Neural progenitor cell (in vitro differentiated cells): ENCODE measurements at regions not wholly inside any gene's neighbourhood (a gene's known extent, or its start where the extent isn't known, plus 50 kb on each side); places are given as distances from the start of the nearest gene placed in this dataset.

Source experiments
- DNase-seq: peaks from one replicate; pipeline ENCODE4 v3.0.0-alpha.2; 2016; ENCODE audit warnings: low spot score
- H2AFZ ChIP-seq: fragments of 200-600 bp; sonication (generic); replicated peaks from 2 replicates; pipeline ENCODE4 v1.6.1; 2016; ENCODE audit warnings: antibody characterized with exemption
- H3F3A ChIP-seq: fragments of 200-600 bp; sonication (generic); 2 replicates; pipeline ENCODE4 v1.6.1; 2016; ENCODE audit warnings: antibody characterized with exemption, low read depth
- H3K27ac ChIP-seq: fragments of 200-600 bp; sonication (generic); 2 replicates; pipeline ENCODE4 v1.5.1; 2016; ENCODE audit warnings: mild to moderate bottlenecking
- H3K27me3 ChIP-seq: fragments of 200-600 bp; sonication (generic); 2 replicates; pipeline ENCODE4 v1.6.1; 2016; ENCODE audit warnings: mild to moderate bottlenecking, moderate library complexity
- H3K36me3 ChIP-seq: fragments of 200-600 bp; sonication (generic); 2 replicates; pipeline ENCODE4 v1.5.1; 2016
- H3K4me1 ChIP-seq: fragments of 200-600 bp; sonication (generic); 2 replicates; pipeline ENCODE4 v1.6.1; 2016; ENCODE audit warnings: mixed run types
- H3K4me2 ChIP-seq: fragments of 200-600 bp; sonication (generic); 2 replicates; pipeline ENCODE4 v1.6.1; 2016
- H3K4me3 ChIP-seq: fragments of 200-600 bp; sonication (generic); 2 replicates; pipeline ENCODE4 v1.5.1; 2016
- H3K79me2 ChIP-seq: fragments of 200-600 bp; sonication (generic); 2 replicates; pipeline ENCODE4 v1.6.1; 2016; ENCODE audit warnings: low read depth
- H3K9ac ChIP-seq: fragments of 200-600 bp; sonication (generic); 2 replicates; pipeline ENCODE4 v1.6.1; 2016
- H3K9me3 ChIP-seq: fragments of 200-600 bp; sonication (generic); 2 replicates; pipeline ENCODE4 v1.5.1; 2016; ENCODE audit warnings: low read depth
- H4K20me1 ChIP-seq: fragments of 200-600 bp; sonication (generic); 2 replicates; pipeline ENCODE4 v1.6.1; 2016; ENCODE audit warnings: low read depth
- H3K27ac Mint-ChIP-seq: 3 replicates; pipeline ENCODE4 v1.8.0; 2021; ENCODE audit warnings: mixed read lengths
- H3K27me3 Mint-ChIP-seq: 2 replicates; pipeline ENCODE4 v1.8.0; 2022; ENCODE audit warnings: low read depth, mild to moderate bottlenecking, inconsistent platforms, moderate library complexity, mixed read lengths; ENCODE audit not compliant: insufficient read depth
- H3K36me3 Mint-ChIP-seq: 3 replicates; pipeline ENCODE4 v1.8.0; 2021; ENCODE audit warnings: mixed read lengths
- H3K4me1 Mint-ChIP-seq: 3 replicates; pipeline ENCODE4 v1.8.0; 2021; ENCODE audit warnings: mixed read lengths
- H3K4me3 Mint-ChIP-seq: 3 replicates; pipeline ENCODE4 v1.8.0; 2021; ENCODE audit warnings: mild to moderate bottlenecking, moderate library complexity, mixed read lengths
- H3K9me3 Mint-ChIP-seq: 3 replicates; pipeline ENCODE4 v1.8.0; 2020; ENCODE audit warnings: mixed read lengths
- EZH2 ChIP-seq: fragments of 200-600 bp; sonication (generic); IDR thresholded peaks from 2 replicates; pipeline ENCODE4 v1.6.1; 2017; ENCODE audit warnings: antibody characterized with exemption, mild to moderate bottlenecking, moderate library complexity
- EZH2phosphoT487 ChIP-seq: fragments of 200-600 bp; sonication (generic); IDR thresholded peaks from 2 replicates; pipeline ENCODE4 v1.6.1; 2017; ENCODE audit warnings: antibody characterized with exemption
- TF ChIP-seq, protein P1 (sequence below): fragments of 200-600 bp; sonication (generic); IDR thresholded peaks from 2 replicates; pipeline ENCODE4 v1.5.1; 2017; ENCODE audit warnings: antibody characterized with exemption, mild to moderate bottlenecking

DNA sequence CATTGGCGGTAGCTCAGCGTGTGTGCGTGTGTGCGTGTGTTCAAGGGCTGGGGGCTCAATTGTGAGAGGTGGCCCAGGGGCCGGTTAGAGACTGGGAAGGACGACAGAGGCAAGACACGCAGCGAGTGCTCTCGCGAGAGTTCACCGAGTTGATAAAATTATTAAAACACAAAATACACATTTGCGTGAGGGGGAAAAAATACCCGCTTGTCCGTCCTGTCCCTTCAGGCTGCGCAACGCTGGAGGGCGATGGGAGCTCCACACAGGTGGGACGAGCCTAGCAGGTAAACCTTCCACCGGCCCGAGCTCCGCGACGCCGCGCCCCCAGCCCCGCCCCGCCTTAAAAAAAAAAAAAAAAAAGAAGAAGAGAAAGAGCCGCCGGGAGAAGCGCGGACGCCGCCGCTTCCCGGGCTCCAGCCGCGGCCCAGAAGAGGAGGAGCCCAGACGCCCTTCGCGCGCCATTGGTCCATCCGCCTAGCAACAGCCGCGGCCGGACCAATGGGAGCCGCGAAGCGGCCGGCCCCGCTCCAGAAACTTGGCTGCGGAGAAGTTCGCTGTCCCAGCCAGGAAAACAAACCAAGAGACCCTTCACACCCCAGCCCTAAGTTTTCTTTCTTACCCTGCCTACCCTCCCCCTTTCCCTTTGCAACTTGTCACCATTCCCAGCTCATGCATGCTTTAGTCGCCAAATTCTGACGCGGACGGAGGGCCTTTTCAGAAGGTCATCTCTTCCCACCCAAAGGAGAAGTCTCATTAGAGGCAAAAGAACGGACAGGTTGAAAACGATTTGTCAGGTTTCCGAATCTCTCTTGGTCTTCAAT is 169.9 kb upstream of the MAF start:
- no peaks in the 10 kb centered on the region for H3K36me3 Mint-ChIP-seq
- H3K27ac Mint-ChIP-seq = peak overlapping the region; percentile 99
- TF ChIP-seq, protein P1, sequence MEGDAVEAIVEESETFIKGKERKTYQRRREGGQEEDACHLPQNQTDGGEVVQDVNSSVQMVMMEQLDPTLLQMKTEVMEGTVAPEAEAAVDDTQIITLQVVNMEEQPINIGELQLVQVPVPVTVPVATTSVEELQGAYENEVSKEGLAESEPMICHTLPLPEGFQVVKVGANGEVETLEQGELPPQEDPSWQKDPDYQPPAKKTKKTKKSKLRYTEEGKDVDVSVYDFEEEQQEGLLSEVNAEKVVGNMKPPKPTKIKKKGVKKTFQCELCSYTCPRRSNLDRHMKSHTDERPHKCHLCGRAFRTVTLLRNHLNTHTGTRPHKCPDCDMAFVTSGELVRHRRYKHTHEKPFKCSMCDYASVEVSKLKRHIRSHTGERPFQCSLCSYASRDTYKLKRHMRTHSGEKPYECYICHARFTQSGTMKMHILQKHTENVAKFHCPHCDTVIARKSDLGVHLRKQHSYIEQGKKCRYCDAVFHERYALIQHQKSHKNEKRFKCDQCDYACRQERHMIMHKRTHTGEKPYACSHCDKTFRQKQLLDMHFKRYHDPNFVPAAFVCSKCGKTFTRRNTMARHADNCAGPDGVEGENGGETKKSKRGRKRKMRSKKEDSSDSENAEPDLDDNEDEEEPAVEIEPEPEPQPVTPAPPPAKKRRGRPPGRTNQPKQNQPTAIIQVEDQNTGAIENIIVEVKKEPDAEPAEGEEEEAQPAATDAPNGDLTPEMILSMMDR = no peak
- TF ChIP-seq EZH2 (no peak), EZH2phosphoT487 (no peak)
- Histone ChIP-seq H3K27me3 (no peaks in the 10 kb centered on the region), H3K4me3 (peak overlapping the region; percentile 40), H3K79me2 (no peaks in the 10 kb centered on the region), H3K4me2 (peak overlapping the region; percentile 82), H3K27ac (no peak overlapping the region), H4K20me1 (no peaks in the 10 kb centered on the region), H3K9me3 (no peaks in the 10 kb centered on the region), H3K36me3 (no peaks in the 10 kb centered on the region), H3K9ac (no peak overlapping the region), H3F3A (peaks cover 31% of the 10 kb centered on the region), H3K4me1 (peaks cover 42% of the 10 kb centered on the region), H2AFZ (peak overlapping the region; percentile 83)
- peaks cover 3% of the 10 kb centered on the region for H3K27me3 Mint-ChIP-seq
- DNase-seq = peak; percentile 96
- no peaks in the 10 kb centered on the region for H3K9me3 Mint-ChIP-seq
- peaks cover 32% of the 10 kb centered on the region for H3K4me1 Mint-ChIP-seq
- peak overlapping the region; percentile 93 for H3K4me3 Mint-ChIP-seq

GRCh38 chr16:79769928-79770243 is 169.3 kb upstream of the MAF start:
- no peaks in the 10 kb centered on the region for H4K20me1 ChIP-seq
- Mint-ChIP-seq H3K27ac (peak overlapping the region; percentile 99), H3K36me3 (no peaks in the 10 kb centered on the region), H3K4me1 (peaks cover 32% of the 10 kb centered on the region), H3K27me3 (peaks cover 3% of the 10 kb centered on the region), H3K9me3 (no peaks in the 10 kb centered on the region), H3K4me3 (peak overlapping the region; percentile 93)
- H2AFZ ChIP-seq = peak overlapping the region; percentile 70
- no peaks in the 10 kb centered on the region for H3K79me2 ChIP-seq
- H3K4me3 ChIP-seq = peak overlapping the region; percentile 40
- no peaks in the 10 kb centered on the region for H3K9me3 ChIP-seq
- H3K27ac ChIP-seq = no peak overlapping the region
- H3K27me3 ChIP-seq = no peaks in the 10 kb centered on the region
- peaks cover 31% of the 10 kb centered on the region for H3F3A ChIP-seq
- H3K36me3 ChIP-seq = no peaks in the 10 kb centered on the region
- no peak for TF ChIP-seq EZH2phosphoT487
- no peak for TF ChIP-seq EZH2
- no peak overlapping the region for H3K9ac ChIP-seq
- H3K4me1 ChIP-seq = peaks cover 42% of the 10 kb centered on the region
- H3K4me2 ChIP-seq = peak overlapping the region; percentile 82
- no peak for DNase-seq

GRCh38 chr16:79769270-79769927 is 168.9 kb upstream of the MAF start:
- Mint-ChIP-seq H3K4me1 (peaks cover 36% of the 10 kb centered on the region), H3K27me3 (peaks cover 3% of the 10 kb centered on the region), H3K9me3 (no peaks in the 10 kb centered on the region), H3K27ac (peak overlapping the region; percentile 52), H3K36me3 (no peaks in the 10 kb centered on the region), H3K4me3 (peak overlapping the region; percentile 93)
- no peak for TF ChIP-seq EZH2phosphoT487
- TF ChIP-seq, protein P1 = no peak
- TF ChIP-seq EZH2 = no peak
- Histone ChIP-seq H3K9me3 (no peaks in the 10 kb centered on the region), H3F3A (peaks cover 31% of the 10 kb centered on the region), H3K4me3 (no peak overlapping the region), H3K4me2 (peak overlapping the region; percentile 82), H2AFZ (no peak overlapping the region), H4K20me1 (no peaks in the 10 kb centered on the region), H3K79me2 (no peaks in the 10 kb centered on the region), H3K36me3 (no peaks in the 10 kb centered on the region), H3K4me1 (peaks cover 42% of the 10 kb centered on the region), H3K27me3 (no peaks in the 10 kb centered on the region), H3K9ac (no peak overlapping the region), H3K27ac (peak overlapping the region; percentile 90)
- DNase-seq = no peak
